ENCODE measurements at regions not wholly inside any gene's neighbourhood (a gene's known extent, or its start where the extent isn't known, plus 50 kb on each side); places are given as distances from the start of the nearest gene placed in this dataset.

GRCh38 chr7:39810204-39810642, 139.8 kb upstream of the CDK13 start (continued):
- TF ChIP-seq TSHZ1 (CRISPR knock-in tag; IDR thresholded peaks at IDR 0.05) (no peak), STAT6 (CRISPR knock-in tag; IDR thresholded peaks at IDR 0.05) (0 out of 2 replicates have a peak, but pooled peaks have one; percentile 30), HMG20A (CRISPR knock-in tag; conservative IDR thresholded peaks at IDR 0.05) (no peak), ILK (tag; IDR thresholded peaks at IDR 0.05; ENCODE audit: borderline replicate concordance, low read depth) (no peak), BCL6 (CRISPR knock-in tag; IDR thresholded peaks at IDR 0.05) (no peak), ZNF232 (CRISPR knock-in tag; IDR thresholded peaks at IDR 0.05) (no peak), ZNF134 (CRISPR knock-in tag; conservative IDR thresholded peaks at IDR 0.05) (no peak), TEAD4 (IDR thresholded peaks at IDR 0.05; ENCODE audit: low read length) (peak; percentile 99), TEAD4 (CRISPR knock-in tag; IDR thresholded peaks at IDR 0.05; ENCODE audit: borderline replicate concordance) (no peak), PTRF (tag; IDR thresholded peaks at IDR 0.05) (no peak), ZNF318 (IDR thresholded peaks at IDR 0.05; ENCODE audit: borderline replicate concordance in 1 of 2, low read depth in 1 of 2) (no peak), SRSF3 (IDR thresholded peaks at IDR 0.05; ENCODE audit: insufficient read depth, low read length) (no peak), FOXM1 (IDR thresholded peaks at IDR 0.05; ENCODE audit: low read depth) (peak; percentile 94), FOXM1 (CRISPR knock-in tag; IDR thresholded peaks at IDR 0.05; ENCODE audit: low read depth) (no peak), HDAC3 (IDR thresholded peaks at IDR 0.05; ENCODE audit: borderline replicate concordance, partially characterized antibody) (peak; percentile 83)

All from K562 (cell line).